Astrocyte of the spinal cord (primary cell): ENCODE measurements at regions not wholly inside any gene's neighbourhood (a gene's known extent, or its start where the extent isn't known, plus 50 kb on each side); places are given as distances from the start of the nearest gene placed in this dataset.
A peak's percentile ranks its signal among the peaks of the same experiment; 100 is the strongest.

Experiments
- DNase-seq: peaks from one replicate; pipeline ENCODE4 v3.0.0; 2011; ENCODE audit warnings: low read depth, low spot score
- H3K4me3 ChIP-seq: 2 replicates; pipeline ENCODE4 v1.5.1; 2011; ENCODE audit warnings: low read depth, mild to moderate bottlenecking, low read length, moderate library complexity
- in situ Hi-C: cut with HindIII; loops from 2 replicates; pipeline ENCODE4 v1.10.0; 2017; ENCODE audit warnings: low sequenced_read_pairs
- TF ChIP-seq, protein P1 (sequence below): IDR thresholded peaks from 2 replicates; pipeline ENCODE4 v1.5.1; 2012; ENCODE audit warnings: low read depth, mild to moderate bottlenecking, low read length, inconsistent platforms

DNA sequence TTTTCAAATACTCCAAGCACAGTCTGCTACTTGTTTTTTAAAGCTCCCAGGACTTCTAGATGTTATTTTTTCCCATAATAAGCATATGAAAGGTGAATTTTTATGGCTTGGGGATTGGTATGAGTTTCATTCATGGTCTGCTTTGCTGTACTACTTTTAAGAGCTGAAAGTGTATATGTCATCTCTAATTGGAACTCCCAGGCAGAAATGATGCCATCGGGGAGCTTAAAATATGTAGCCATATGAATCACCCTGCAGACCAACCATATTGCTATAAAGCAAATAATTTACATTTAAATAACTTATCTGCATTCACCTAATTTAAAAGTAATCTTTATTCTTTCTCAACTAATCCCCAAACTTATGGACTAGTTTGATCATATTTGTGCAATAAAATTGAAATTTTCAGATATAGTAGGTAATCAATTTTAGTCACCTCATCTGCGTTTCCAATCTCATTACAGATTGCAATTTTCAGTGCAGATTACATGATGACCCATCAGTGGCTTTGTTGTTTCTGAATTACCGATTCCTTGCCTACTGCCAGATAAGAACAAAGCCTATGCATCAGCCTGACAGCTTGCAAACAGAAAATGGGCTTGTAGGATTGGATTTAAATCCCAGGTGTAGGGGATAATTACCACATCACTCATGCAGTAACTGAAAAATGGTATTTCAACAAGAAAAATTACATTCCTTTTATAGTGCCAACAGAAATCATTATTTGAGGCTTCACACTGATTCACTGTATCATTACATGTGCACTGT lies 689.4 kb downstream of the NOVA1 start:
- H3K4me3 ChIP-seq: no peak overlapping the region
- in situ Hi-C loops: no loop called here
- no peak for DNase-seq
- TF ChIP-seq, protein P1, sequence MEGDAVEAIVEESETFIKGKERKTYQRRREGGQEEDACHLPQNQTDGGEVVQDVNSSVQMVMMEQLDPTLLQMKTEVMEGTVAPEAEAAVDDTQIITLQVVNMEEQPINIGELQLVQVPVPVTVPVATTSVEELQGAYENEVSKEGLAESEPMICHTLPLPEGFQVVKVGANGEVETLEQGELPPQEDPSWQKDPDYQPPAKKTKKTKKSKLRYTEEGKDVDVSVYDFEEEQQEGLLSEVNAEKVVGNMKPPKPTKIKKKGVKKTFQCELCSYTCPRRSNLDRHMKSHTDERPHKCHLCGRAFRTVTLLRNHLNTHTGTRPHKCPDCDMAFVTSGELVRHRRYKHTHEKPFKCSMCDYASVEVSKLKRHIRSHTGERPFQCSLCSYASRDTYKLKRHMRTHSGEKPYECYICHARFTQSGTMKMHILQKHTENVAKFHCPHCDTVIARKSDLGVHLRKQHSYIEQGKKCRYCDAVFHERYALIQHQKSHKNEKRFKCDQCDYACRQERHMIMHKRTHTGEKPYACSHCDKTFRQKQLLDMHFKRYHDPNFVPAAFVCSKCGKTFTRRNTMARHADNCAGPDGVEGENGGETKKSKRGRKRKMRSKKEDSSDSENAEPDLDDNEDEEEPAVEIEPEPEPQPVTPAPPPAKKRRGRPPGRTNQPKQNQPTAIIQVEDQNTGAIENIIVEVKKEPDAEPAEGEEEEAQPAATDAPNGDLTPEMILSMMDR: no peak

DNA sequence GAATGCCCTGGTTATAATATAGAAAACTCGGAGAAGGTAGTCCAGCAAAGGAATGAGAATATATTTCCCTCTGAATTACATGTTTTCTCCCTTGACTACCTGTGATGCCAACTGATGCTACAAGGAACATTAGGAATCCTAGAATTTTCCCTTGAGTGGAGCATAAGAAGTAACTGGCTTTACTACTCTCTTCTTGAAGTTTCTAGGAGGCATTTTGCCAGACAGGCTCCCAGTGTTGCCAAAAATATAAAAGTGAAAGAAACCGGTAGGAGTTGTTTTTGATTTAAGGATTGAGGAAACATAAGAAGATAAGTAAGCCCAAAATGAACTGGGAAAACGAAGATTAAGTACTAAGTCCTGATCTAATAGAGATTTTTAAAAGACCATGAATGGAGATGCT lies 693.4 kb downstream of the NOVA1 start:
- TF ChIP-seq, protein P1: no peak
- no peak for DNase-seq
- no peak overlapping the region for H3K4me3 ChIP-seq
- in situ Hi-C loops: no loop called here

DNA sequence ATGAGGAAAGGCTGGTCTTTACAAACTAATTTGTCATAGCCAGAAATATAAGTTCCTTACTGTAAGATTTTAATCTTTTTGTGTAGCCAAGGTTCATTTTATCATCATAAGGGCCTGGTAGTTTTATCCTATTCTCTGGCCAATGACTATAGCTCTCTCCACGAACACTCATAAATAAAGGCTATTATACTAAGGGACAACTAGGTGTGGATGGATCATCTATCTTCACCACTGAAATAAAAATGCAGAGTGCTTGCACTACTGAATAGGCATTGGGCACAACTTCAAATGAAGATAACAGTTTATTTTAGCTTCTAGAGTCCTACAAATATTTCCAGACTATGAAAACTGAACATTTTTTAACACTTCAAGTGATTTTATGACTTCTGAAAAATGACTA lies 698.6 kb downstream of the NOVA1 start:
- in situ Hi-C loops: no loop called here
- no peak for DNase-seq
- TF ChIP-seq, protein P1: no peak
- no peak overlapping the region for H3K4me3 ChIP-seq

DNA sequence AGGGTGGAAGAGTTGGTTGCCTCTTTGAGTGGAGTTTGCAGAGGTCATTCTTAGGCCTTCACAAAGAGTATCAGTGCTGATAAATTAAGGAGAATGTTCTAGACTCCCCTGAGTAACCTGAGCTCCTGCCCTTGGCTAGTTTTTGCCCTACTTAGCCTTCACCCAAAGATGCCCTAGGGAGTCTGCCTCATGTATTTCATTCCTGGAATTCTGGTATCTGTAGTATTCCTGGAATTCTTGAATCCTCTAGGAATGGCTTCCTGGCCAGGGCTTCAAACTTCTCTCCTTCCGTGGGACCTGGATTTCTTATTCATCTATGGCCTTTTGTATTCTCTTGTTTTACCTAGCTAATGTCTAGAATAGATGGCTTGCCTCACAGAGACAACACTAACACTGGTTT lies 701.1 kb downstream of the NOVA1 start:
- TF ChIP-seq, protein P1: no peak
- DNase-seq: no peak
- no peak overlapping the region for H3K4me3 ChIP-seq
- in situ Hi-C loops: no loop called here

DNA sequence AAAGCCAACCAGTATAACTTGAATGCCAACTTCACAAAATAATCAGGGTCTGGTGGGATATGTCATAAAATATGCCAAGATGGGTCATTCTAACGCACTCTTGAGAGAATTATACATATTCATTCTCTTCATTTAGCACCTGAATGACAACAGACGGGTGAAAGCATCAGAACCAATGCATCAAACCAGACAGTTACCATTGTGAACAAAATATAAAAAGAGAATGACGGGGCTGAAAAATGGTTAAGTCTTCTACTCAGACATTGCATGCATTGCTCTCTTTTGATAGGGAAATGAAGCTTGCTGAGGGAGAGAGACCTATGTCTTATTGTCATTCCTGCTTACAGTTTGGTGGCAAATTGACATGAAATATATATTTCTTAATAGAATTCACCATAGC lies 702.1 kb downstream of the NOVA1 start:
- DNase-seq: no peak
- H3K4me3 ChIP-seq: no peak overlapping the region
- TF ChIP-seq, protein P1: no peak
- in situ Hi-C loops: no loop called here

DNA sequence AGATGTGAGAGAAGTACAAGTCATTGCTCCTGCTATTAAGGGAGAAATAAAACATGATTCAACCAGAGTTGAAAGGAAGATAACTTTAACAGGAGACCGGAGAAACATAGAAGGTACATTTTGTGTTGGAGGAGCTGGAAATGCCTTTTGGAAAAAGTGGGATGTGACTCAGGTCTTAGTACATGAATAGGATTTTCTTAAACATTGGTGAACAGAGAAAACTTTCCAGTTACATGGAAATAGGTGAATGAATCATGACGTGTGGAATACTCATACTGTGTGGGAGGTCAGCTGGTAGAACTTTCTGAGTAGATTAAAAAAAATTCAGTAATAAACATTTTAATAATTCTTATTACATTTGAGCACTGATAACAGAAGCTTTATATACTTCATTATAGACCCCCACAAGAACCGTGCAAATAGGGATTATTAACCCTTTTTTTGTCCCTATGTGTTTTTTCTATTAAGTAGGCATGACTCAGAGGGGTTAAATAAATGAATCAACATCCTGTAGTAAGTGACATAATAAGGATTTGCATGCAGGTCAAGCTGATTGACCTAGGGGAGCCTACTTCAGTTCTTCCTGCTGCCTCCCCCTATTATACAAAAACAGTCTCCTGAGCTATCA lies 710.5 kb downstream of the NOVA1 start:
- TF ChIP-seq, protein P1: no peak
- no peak overlapping the region for H3K4me3 ChIP-seq
- in situ Hi-C loops: no loop called here
- peak; percentile 29 for DNase-seq
